ENCODE measurements at regions not wholly inside any gene's neighbourhood (a gene's known extent, or its start where the extent isn't known, plus 50 kb on each side); places are given as distances from the start of the nearest gene placed in this dataset.

GRCh38 chr14:75339059-75339458, 60.4 kb downstream of the FOS start:
- 60 to 61% methylated on average over 3 to 4 of the region's 4 CpGs for WGBS, 2 donors
- no peak for TF ChIP-seq CTCF (IDR thresholded peaks at IDR 0.05)
- no peak for TF ChIP-seq POLR2A (IDR thresholded peaks at IDR 0.05)

DNA sequence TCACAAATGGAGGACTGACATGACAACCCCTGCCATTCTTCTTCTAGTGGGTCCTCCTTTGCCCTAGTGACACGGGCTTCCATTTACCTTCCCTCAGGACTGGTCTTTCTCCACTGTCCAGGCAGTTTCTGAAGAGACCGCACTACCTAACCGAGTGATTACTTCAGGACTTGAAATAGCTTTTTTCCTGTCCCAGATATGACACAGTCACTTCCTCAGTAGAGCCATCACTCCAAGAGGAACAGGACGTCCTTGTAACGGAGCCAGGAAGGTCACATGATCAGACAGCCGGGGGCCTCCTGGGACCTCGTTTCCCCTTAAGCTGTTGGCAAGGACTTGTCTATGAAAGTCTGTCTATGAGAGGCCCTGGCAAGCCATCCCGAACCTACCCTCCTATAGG, 62.3 kb downstream of the FOS start:
- no peaks in the 10 kb centered on the region for H3K4me1 ChIP-seq
- TF ChIP-seq CTCF (IDR thresholded peaks at IDR 0.05) (no peak), POLR2A (IDR thresholded peaks at IDR 0.05) (peak in 2 of 3 donors; percentile 30 to 56)
- no peak overlapping the region for H3K4me3 ChIP-seq
- DNase-seq (peak; percentile 54 to 89 (median 68)), ATAC-seq (peak; percentile 75)
- no peaks in the 10 kb centered on the region for H3K9me3 ChIP-seq
- 43 to 52% methylated on average over 8 of the region's 8 CpGs for WGBS, 2 donors
- H3K27ac ChIP-seq: peak overlapping the region in 3 of 4 donors; percentile 16 to 81 (median 66)
- H3K36me3 ChIP-seq (replicated peaks in 1 of 2; ENCODE audit: insufficient read depth in 1 of 2, low read depth in 2 of 2): no peaks in the 10 kb centered on the region
- no peaks in the 10 kb centered on the region for H3K27me3 ChIP-seq
- intact Hi-C loops (cut with DNase I): no loop called here

More at GRCh38 chr14:75339059-75339458, 60.4 kb downstream of the FOS start:
- no peak for DNase-seq
- Histone ChIP-seq H3K4me1 (peaks cover 7% of the 10 kb centered on the region), H3K4me3 (no peak overlapping the region), H3K9me3 (no peaks in the 10 kb centered on the region), H3K27ac (peak overlapping the region in 1 of 4 donors; percentile 4), H3K27me3 (no peaks in the 10 kb centered on the region), H3K36me3 (replicated peaks in 1 of 2; ENCODE audit: insufficient read depth in 1 of 2, low read depth in 2 of 2) (no peaks in the 10 kb centered on the region)
- intact Hi-C loops (cut with DNase I): no loop called here
- ATAC-seq: peak; percentile 13

GRCh38 chr14:75341620-75342019, 63.0 kb downstream of the FOS start:
- Histone ChIP-seq H3K36me3 (replicated peaks in 1 of 2; ENCODE audit: insufficient read depth in 1 of 2, low read depth in 2 of 2) (no peaks in the 10 kb centered on the region), H3K9me3 (no peaks in the 10 kb centered on the region), H3K27me3 (no peaks in the 10 kb centered on the region), H3K27ac (peak overlapping the region in 2 of 4 donors; percentile 41 to 81), H3K4me1 (no peaks in the 10 kb centered on the region), H3K4me3 (no peak overlapping the region)
- DNase-seq (peak in 1 of 4 donors; percentile 42), ATAC-seq (no peak)
- intact Hi-C loops (cut with DNase I): no loop called here
- no peak for TF ChIP-seq CTCF (IDR thresholded peaks at IDR 0.05)
- TF ChIP-seq POLR2A (IDR thresholded peaks at IDR 0.05): no peak

DNA sequence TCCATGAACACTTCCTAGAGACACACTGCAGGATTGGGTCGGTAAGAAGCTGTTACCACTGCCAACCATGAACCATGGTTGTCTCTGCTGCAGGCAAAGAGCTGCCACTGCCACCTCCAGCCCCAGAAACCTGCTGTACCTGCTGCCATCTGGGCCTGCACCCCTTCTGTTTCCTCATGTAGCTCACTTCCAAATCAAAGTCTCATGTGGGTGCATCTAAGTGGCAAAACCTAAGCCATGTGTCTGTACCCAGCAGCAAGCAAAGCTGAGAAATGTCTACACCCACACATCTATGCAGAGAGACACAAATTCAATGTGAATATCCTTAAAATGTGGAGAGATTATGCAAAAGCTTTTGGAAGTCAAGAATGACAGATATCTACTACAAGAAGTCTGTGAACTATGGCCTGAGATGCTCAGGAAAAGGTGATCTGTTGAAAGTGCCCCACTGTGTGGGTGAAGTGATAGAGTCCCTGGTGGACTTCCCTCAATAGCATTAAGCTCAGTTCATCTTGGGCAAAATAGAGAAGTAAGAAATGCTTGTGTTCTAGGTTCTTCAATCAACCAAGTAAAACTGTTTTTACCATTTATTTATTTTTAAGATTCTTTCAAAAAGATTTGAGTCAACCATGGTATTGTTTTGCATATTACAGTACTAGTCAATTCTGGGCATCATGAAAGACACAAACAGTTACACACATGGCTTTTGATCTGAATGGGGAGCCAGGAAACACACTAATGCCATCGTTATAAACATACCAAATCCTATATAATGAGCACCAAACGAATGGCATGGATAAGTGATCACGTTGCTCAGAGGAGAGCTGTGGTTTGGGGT, 64.4 kb downstream of the FOS start:
- Histone ChIP-seq H3K4me3 (no peak overlapping the region), H3K9me3 (no peaks in the 10 kb centered on the region), H3K4me1 (no peaks in the 10 kb centered on the region), H3K36me3 (replicated peaks in 1 of 2; ENCODE audit: insufficient read depth in 1 of 2, low read depth in 2 of 2) (no peaks in the 10 kb centered on the region), H3K27ac (peak overlapping the region in 1 of 4 donors; percentile 81), H3K27me3 (no peaks in the 10 kb centered on the region)
- no peak for TF ChIP-seq CTCF (IDR thresholded peaks at IDR 0.05)
- no peak for TF ChIP-seq POLR2A (IDR thresholded peaks at IDR 0.05)
- intact Hi-C loops (cut with DNase I): no loop called here
- DNase-seq: no peak
- no peak for ATAC-seq
- 65 to 78% methylated on average over 4 of the region's 4 CpGs for WGBS, 2 donors

GRCh38 chr14:75343911-75344310, 65.3 kb downstream of the FOS start:
- TF ChIP-seq POLR2A (IDR thresholded peaks at IDR 0.05): no peak
- TF ChIP-seq CTCF (IDR thresholded peaks at IDR 0.05): no peak
- ATAC-seq: no peak
- H3K4me3 ChIP-seq: no peak overlapping the region
- no peak overlapping the region for H3K27ac ChIP-seq
- H3K4me1 ChIP-seq: no peaks in the 10 kb centered on the region
- intact Hi-C loops (cut with DNase I): no loop called here
- WGBS, 2 donors: 75 to 83% methylated on average over 2 of the region's 2 CpGs
- DNase-seq: no peak
- H3K27me3 ChIP-seq: no peaks in the 10 kb centered on the region
- H3K9me3 ChIP-seq: no peaks in the 10 kb centered on the region
- H3K36me3 ChIP-seq (replicated peaks in 1 of 2; ENCODE audit: insufficient read depth in 1 of 2, low read depth in 2 of 2): no peaks in the 10 kb centered on the region
